SW 1271 (cell line): ENCODE measurements at regions not wholly inside any gene's neighbourhood (a gene's known extent, or its start where the extent isn't known, plus 50 kb on each side); places are given as distances from the start of the nearest gene placed in this dataset.
A peak's percentile ranks its signal among the peaks of the same experiment; 100 is the strongest.

ENCODE experiments used
- DNase-seq, 2 experiments: peaks; one replicate each; lab custom pipeline; 2025; lab: John Stamatoyannopoulos, UW

GRCh38 chr12:20967756-20968155 lies 157.3 kb downstream of the SLCO1B3 start:
- no peak for DNase-seq

GRCh38 chr12:20969766-20970165 lies 159.3 kb downstream of the SLCO1B3 start:
- DNase-seq, result no peak

GRCh38 chr12:20985399-20985798 lies 145.6 kb upstream of the SLCO1B1 start:
- no peak for DNase-seq

- no peak for DNase-seq
Measured at GRCh38 chr12:21001778-21002177, 129.2 kb upstream of the SLCO1B1 start.

- DNase-seq, result no peak
Measured at GRCh38 chr12:21025656-21026055, 105.3 kb upstream of the SLCO1B1 start.

- no peak for DNase-seq
Measured at GRCh38 chr12:21026302-21026701, 104.7 kb upstream of the SLCO1B1 start.

- no peak for DNase-seq
Measured at GRCh38 chr12:21054334-21054733, 76.7 kb upstream of the SLCO1B1 start.

GRCh38 chr12:21065845-21066244 lies 65.1 kb upstream of the SLCO1B1 start:
- DNase-seq, result peak in 1 of 2 experiments; percentile 35

- DNase-seq, result no peak
Measured at GRCh38 chr12:21073129-21073528, 57.9 kb upstream of the SLCO1B1 start.

GRCh38 chr12:21073822-21074460 lies 57.1 kb upstream of the SLCO1B1 start:
- DNase-seq, result peak; percentile 95 to 97
